IMR-90 (cell line): ENCODE measurements at regions not wholly inside any gene's neighbourhood (a gene's known extent, or its start where the extent isn't known, plus 50 kb on each side); places are given as distances from the start of the nearest gene placed in this dataset.

Experiments
- BHLHE40 ChIP-seq: fragments of 150-350 bp; IDR thresholded peaks from 2 replicates; pipeline ENCODE4 v1.6.1; 2016; ENCODE audit warnings: mild to moderate bottlenecking, low read depth, low read length
- CHD1 ChIP-seq: IDR thresholded peaks from 2 replicates; pipeline ENCODE4 v1.6.1; 2012; ENCODE audit warnings: low read depth, low read length, improper control_type of control experiment
- MAZ ChIP-seq: IDR thresholded peaks from 2 replicates; pipeline ENCODE4 v1.6.1; 2012; ENCODE audit warnings: low read depth, mild to moderate bottlenecking, low read length, improper control_type of control experiment, moderate library complexity, borderline replicate concordance
- NFE2L2 ChIP-seq: fragments of 150-350 bp; IDR thresholded peaks from 2 replicates; pipeline ENCODE4 v1.6.1; 2016; ENCODE audit warnings: low read depth, mild to moderate bottlenecking, low read length
- POLR2A ChIP-seq: IDR thresholded peaks from 2 replicates; pipeline ENCODE4 v1.6.1; 2012; ENCODE audit warnings: mild to moderate bottlenecking, low read depth, low read length
- RAD21 ChIP-seq: IDR thresholded peaks from 2 replicates; pipeline ENCODE4 v1.6.1; 2012; ENCODE audit warnings: low read length, improper control_type of control experiment
- RFX5 ChIP-seq: IDR thresholded peaks from 2 replicates; pipeline ENCODE4 v1.8.0; 2012; ENCODE audit warnings: low read depth, mild to moderate bottlenecking, low read length, moderate library complexity
- SMC3 ChIP-seq: fragments of 150-350 bp; IDR thresholded peaks from 2 replicates; pipeline ENCODE4 v1.6.1; 2016; ENCODE audit warnings: low read depth, mild to moderate bottlenecking, antibody characterized with exemption, low read length, moderate library complexity
- TF ChIP-seq, protein P1 (sequence below): conservative IDR thresholded peaks from 2 replicates; pipeline ENCODE4 v1.5.1; 2012; ENCODE audit warnings: mild to moderate bottlenecking, low read depth, low read length, improper control_type of control experiment
- TF ChIP-seq, protein P2 (sequence below): fragments of 150-350 bp; IDR thresholded peaks from 2 replicates; pipeline ENCODE4 v1.6.1; 2017; ENCODE audit warnings: mild to moderate bottlenecking, antibody characterized with exemption, low read length, low read depth
- TF ChIP-seq, protein P3 (sequence below): fragments of 150-350 bp; IDR thresholded peaks from 2 replicates; pipeline ENCODE4 v1.6.1; 2016; ENCODE audit warnings: low read depth, mild to moderate bottlenecking, low read length, moderate library complexity, borderline replicate concordance

DNA sequence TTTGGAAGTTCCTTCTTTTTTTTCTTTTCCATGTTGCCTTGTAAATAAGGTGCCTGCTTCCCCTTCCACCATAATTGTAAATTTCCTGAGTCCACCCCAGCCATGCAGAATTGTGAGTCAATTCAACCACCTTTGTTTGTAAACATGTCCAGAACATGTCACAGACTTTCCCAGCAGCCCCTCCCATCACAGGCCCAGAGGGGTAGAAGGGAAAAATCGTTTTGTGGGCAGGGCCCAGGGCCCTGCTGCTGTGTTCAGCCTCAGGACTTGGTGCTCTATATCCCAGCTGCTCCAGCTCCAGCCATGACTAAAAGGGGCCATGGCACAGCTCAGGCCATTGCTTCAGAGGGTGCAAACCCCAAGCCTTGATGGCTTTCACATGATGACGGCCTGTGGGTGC is 384.6 kb upstream of the NCAM2 start:
- TF ChIP-seq RFX5 (no peak), POLR2A (no peak), SMC3 (no peak), RAD21 (no peak), BHLHE40 (no peak), MAZ (no peak), NFE2L2 (no peak), CHD1 (no peak)
- TF ChIP-seq, protein P1, sequence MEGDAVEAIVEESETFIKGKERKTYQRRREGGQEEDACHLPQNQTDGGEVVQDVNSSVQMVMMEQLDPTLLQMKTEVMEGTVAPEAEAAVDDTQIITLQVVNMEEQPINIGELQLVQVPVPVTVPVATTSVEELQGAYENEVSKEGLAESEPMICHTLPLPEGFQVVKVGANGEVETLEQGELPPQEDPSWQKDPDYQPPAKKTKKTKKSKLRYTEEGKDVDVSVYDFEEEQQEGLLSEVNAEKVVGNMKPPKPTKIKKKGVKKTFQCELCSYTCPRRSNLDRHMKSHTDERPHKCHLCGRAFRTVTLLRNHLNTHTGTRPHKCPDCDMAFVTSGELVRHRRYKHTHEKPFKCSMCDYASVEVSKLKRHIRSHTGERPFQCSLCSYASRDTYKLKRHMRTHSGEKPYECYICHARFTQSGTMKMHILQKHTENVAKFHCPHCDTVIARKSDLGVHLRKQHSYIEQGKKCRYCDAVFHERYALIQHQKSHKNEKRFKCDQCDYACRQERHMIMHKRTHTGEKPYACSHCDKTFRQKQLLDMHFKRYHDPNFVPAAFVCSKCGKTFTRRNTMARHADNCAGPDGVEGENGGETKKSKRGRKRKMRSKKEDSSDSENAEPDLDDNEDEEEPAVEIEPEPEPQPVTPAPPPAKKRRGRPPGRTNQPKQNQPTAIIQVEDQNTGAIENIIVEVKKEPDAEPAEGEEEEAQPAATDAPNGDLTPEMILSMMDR: no peak
- TF ChIP-seq, protein P2, sequence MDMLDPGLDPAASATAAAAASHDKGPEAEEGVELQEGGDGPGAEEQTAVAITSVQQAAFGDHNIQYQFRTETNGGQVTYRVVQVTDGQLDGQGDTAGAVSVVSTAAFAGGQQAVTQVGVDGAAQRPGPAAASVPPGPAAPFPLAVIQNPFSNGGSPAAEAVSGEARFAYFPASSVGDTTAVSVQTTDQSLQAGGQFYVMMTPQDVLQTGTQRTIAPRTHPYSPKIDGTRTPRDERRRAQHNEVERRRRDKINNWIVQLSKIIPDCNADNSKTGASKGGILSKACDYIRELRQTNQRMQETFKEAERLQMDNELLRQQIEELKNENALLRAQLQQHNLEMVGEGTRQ: no peak
- TF ChIP-seq, protein P3, sequence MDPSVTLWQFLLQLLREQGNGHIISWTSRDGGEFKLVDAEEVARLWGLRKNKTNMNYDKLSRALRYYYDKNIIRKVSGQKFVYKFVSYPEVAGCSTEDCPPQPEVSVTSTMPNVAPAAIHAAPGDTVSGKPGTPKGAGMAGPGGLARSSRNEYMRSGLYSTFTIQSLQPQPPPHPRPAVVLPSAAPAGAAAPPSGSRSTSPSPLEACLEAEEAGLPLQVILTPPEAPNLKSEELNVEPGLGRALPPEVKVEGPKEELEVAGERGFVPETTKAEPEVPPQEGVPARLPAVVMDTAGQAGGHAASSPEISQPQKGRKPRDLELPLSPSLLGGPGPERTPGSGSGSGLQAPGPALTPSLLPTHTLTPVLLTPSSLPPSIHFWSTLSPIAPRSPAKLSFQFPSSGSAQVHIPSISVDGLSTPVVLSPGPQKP: no peak
